GM19035 (cell line): ENCODE measurements at regions not wholly inside any gene's neighbourhood (a gene's known extent, or its start where the extent isn't known, plus 50 kb on each side); places are given as distances from the start of the nearest gene placed in this dataset.
"Not testable (repeated sequence)": the region's sequence is repeated elsewhere in the genome, so short reads cannot be mapped to it uniquely, and the experiment has no call there.

Experiments used
- ATAC-seq: cut with Tn5 transposase; IDR thresholded peaks from one replicate; pipeline ENCODE4 v1.9.1; 2021; ENCODE audit not compliant: unreplicated experiment

GRCh38 chr3:66910266-66911055, 87.6 kb upstream of the KBTBD8 start:
- no peak for ATAC-seq

GRCh38 chr3:66912306-66912705, 85.8 kb upstream of the KBTBD8 start:
- ATAC-seq, result no peak

GRCh38 chr3:66922058-66922457, 76.0 kb upstream of the KBTBD8 start:
- ATAC-seq, result no peak

- no peak for ATAC-seq
Measured at GRCh38 chr3:66923969-66924368, 74.1 kb upstream of the KBTBD8 start.

GRCh38 chr3:66928252-66928651, 69.9 kb upstream of the KBTBD8 start:
- ATAC-seq, result no peak

GRCh38 chr3:66931291-66931690, 66.8 kb upstream of the KBTBD8 start:
- no peak for ATAC-seq

GRCh38 chr3:66931699-66932098, 66.4 kb upstream of the KBTBD8 start:
- no peak for ATAC-seq

GRCh38 chr3:66933233-66933632, 64.9 kb upstream of the KBTBD8 start:
- ATAC-seq, result no peak

- ATAC-seq, result no peak
Measured at GRCh38 chr3:66934041-66934440, 64.1 kb upstream of the KBTBD8 start.

- ATAC-seq, result no peak
Measured at GRCh38 chr3:66934725-66935124, 63.4 kb upstream of the KBTBD8 start.

GRCh38 chr3:66937041-66937440, 61.1 kb upstream of the KBTBD8 start:
- ATAC-seq, result not testable (repeated sequence)

- peak; percentile 75 for ATAC-seq
Measured at GRCh38 chr3:66938338-66938963, 59.7 kb upstream of the KBTBD8 start.

GRCh38 chr3:66948041-66948440, 50.1 kb upstream of the KBTBD8 start:
- no peak for ATAC-seq
